Vagina (tissue), 2 donors: ENCODE measurements at regions not wholly inside any gene's neighbourhood (a gene's known extent, or its start where the extent isn't known, plus 50 kb on each side); places are given as distances from the start of the nearest gene placed in this dataset.

Experiments used
- DNase-seq, 2 donors: peaks; one replicate each; pipeline ENCODE4 v3.0.0-alpha.2; 2017; ENCODE audit errors: extremely low spot score in 2 of 2
- H3K27ac ChIP-seq: fragments of 200-600 bp; sonication (generic); one replicate; pipeline ENCODE4 v1.5.1; 2019
- H3K27me3 ChIP-seq: fragments of 200-600 bp; sonication (generic); one replicate; pipeline ENCODE4 v1.5.1; 2019
- H3K36me3 ChIP-seq, 2 donors: fragments of 200-600 bp; sonication (generic); one replicate each; pipeline ENCODE4 v1.5.1; 2017 to 2019
- H3K4me1 ChIP-seq: fragments of 200-600 bp; sonication (generic); one replicate; pipeline ENCODE4 v1.5.1; 2019
- H3K4me3 ChIP-seq, 2 donors: fragments of 200-600 bp; sonication (generic); 1 replicate in 1 of 2; 2 replicates in 1 of 2; pipeline ENCODE4 v1.5.1; 2016 to 2019
- H3K9me3 ChIP-seq: fragments of 200-600 bp; sonication (generic); one replicate; pipeline ENCODE4 v1.5.1; 2019
- CTCF ChIP-seq, 3 experiments: fragments of 450-650 bp in 2 of 3; fragments of 200-600 bp in 1 of 3; sonication (generic) in 1 of 3; IDR thresholded peaks; one replicate each; pipeline ENCODE4 v1.5.1; 2017 to 2019; ENCODE audit warnings: antibody characterized with exemption in 3 of 3, mild to moderate bottlenecking in 2 of 3, moderate library complexity in 2 of 3
- POLR2A ChIP-seq, 2 donors: fragments of 450-650 bp; IDR thresholded peaks; one replicate each; pipeline ENCODE4 v1.6.1; 2017; ENCODE audit warnings: antibody characterized with exemption in 2 of 2, mild to moderate bottlenecking in 2 of 2, moderate library complexity in 2 of 2
- POLR2AphosphoS5 ChIP-seq, 2 donors: sonication (generic); formaldehyde crosslinking; IDR thresholded peaks; one replicate each; pipeline ENCODE4 v1.9.0; 2017; ENCODE audit warnings: antibody characterized with exemption in 2 of 2, mild to moderate bottlenecking in 2 of 2, low read depth in 1 of 2; ENCODE audit not compliant: insufficient read depth in 1 of 2
- intact Hi-C: fragments of 100-400 bp; cut with DNase I; formaldehyde crosslinking; loops from one replicate; pipeline ENCODE4 v1.15.1; 2023

DNA sequence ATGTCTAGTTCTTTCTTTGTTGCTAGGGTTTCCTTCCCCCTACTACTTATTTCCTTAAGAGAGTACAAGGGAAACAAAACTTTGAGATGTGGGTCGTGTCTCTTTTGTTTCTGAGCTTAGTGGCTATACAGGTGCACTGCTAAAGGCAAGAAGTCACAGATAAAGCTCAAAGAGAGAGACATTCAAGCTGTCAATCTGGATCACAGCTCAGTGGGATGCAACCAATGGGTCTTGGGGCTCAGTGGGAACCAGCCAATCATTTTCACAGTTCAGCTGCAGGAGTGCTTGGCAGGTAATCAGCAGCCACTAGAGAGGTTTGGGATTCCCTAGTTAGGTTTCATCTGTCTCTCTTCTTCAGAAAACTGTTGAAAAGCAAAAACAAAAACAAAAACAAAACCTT, 135.4 kb upstream of the SGCD start:
- H3K27ac ChIP-seq, result no peak overlapping the region
- no peaks in the 10 kb centered on the region for H3K4me1 ChIP-seq
- DNase-seq, result no peak
- intact Hi-C loops, result no loop called here
- TF ChIP-seq POLR2AphosphoS5 (IDR thresholded peaks at IDR 0.05; ENCODE audit: insufficient read depth in 1 of 2, low read depth in 1 of 2) (no peak), POLR2A (IDR thresholded peaks at IDR 0.05) (no peak), CTCF (IDR thresholded peaks at IDR 0.05) (no peak)
- H3K9me3 ChIP-seq, result no peaks in the 10 kb centered on the region
- H3K4me3 ChIP-seq, result no peak overlapping the region
- H3K36me3 ChIP-seq, result no peaks in the 10 kb centered on the region
- H3K27me3 ChIP-seq, result no peaks in the 10 kb centered on the region

DNA sequence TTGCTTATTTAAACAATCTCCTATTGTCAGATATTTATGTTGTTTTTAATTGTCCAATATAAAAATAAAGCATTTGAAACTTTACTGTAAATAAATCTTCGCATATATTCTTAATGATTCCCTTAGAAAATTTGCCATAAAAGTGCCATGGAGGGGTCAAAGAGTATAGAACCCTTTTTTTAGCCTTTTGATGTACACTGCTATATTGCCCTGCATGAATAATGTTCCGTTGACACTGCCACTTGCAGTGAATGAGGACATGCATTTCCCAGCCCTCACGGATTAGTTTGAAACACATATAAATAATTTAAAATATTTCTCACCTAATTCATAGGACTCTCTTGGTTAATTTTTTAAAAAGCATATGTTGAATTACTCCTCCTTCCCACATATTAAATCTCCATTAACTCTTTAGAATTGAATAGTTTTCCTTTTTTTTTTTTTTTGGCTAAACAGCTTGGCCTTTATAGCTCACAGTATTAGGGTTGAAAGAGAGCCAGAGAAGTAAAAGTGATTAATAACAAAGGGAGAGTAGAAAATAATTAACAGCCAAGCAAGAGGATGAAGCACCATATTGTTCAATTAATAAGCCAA, 129.8 kb upstream of the SGCD start:
- no peak for DNase-seq
- no peak for TF ChIP-seq POLR2A (IDR thresholded peaks at IDR 0.05)
- no peak for TF ChIP-seq CTCF (IDR thresholded peaks at IDR 0.05)
- TF ChIP-seq POLR2AphosphoS5 (IDR thresholded peaks at IDR 0.05; ENCODE audit: insufficient read depth in 1 of 2, low read depth in 1 of 2), result no peak

DNA sequence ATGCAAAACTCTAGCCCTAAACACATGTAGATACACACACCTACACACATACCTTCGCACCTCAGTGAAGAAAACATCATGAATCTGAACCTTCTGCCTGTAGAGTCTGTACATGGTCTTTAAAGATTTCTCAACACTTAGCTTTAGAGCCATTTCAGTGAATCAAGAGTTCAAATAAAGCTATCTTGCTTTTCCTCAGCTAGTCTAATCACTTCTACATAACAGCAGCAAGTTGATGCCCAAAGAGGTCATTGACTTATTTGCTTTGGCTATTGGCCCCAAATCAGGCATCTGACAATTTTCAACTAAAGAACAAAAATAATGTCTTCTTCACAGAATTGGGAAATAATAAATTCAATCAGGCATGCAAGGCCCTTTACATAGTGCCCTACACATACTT, 127.9 kb upstream of the SGCD start:
- intact Hi-C loops, result no loop called here
- DNase-seq, result no peak
- no peak overlapping the region for H3K27ac ChIP-seq
- H3K4me1 ChIP-seq, result no peaks in the 10 kb centered on the region
- TF ChIP-seq CTCF (IDR thresholded peaks at IDR 0.05) (no peak), POLR2AphosphoS5 (IDR thresholded peaks at IDR 0.05; ENCODE audit: insufficient read depth in 1 of 2, low read depth in 1 of 2) (no peak), POLR2A (IDR thresholded peaks at IDR 0.05) (no peak)
- H3K4me3 ChIP-seq, result no peak overlapping the region
- H3K27me3 ChIP-seq, result no peaks in the 10 kb centered on the region
- H3K9me3 ChIP-seq, result no peaks in the 10 kb centered on the region
- H3K36me3 ChIP-seq, result no peaks in the 10 kb centered on the region

More for the DNA sequence above, 129.8 kb upstream of the SGCD start:
- intact Hi-C loops, result no loop called here
- Histone ChIP-seq H3K4me1 (no peaks in the 10 kb centered on the region), H3K36me3 (no peaks in the 10 kb centered on the region), H3K27me3 (no peaks in the 10 kb centered on the region), H3K9me3 (no peaks in the 10 kb centered on the region), H3K4me3 (no peak overlapping the region), H3K27ac (no peak overlapping the region)

DNA sequence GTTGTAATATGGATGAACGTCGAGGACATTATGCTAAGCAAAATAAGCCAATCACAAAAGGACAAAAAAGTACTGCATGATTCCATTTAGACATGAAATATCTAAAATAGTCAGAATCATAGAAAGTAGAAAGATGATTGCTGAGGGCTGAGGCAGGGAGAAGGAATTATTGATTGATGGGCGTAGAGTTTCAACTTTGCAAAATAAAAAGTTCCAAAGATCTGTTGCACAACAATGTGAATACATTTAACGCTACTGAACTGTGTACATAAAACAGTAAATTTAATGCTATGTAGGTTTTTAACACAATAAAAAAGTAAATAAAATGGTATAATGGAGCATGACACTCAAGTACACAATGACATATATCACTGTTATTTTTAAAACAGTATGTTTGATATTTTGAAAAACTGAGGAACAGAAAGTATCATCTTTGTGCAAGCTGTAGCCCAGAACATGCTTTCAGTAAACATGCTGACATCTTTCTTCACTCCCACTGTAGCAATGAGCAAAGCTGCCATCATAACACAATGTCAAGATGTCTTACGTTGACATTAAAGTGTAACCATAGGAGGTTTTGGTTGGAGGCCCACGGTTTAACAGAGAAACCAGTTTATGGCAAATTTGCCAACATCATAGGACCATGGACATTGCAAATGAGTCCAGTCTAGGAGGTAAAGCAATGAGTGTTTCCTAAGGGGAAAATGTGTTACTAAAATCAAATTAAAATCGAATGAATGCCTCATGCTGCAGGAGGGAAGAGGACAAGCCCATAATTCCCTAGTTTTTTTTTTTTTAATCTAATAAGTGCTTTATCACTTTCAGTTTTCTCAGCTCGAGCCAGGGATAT, 125.8 kb upstream of the SGCD start:
- intact Hi-C loops, result no loop called here
- no peak overlapping the region for H3K4me3 ChIP-seq
- DNase-seq, result no peak
- no peak overlapping the region for H3K27ac ChIP-seq
- H3K36me3 ChIP-seq, result no peaks in the 10 kb centered on the region
- no peaks in the 10 kb centered on the region for H3K4me1 ChIP-seq
- TF ChIP-seq POLR2AphosphoS5 (IDR thresholded peaks at IDR 0.05; ENCODE audit: insufficient read depth in 1 of 2, low read depth in 1 of 2) (no peak), POLR2A (IDR thresholded peaks at IDR 0.05) (no peak), CTCF (IDR thresholded peaks at IDR 0.05) (no peak)
- no peaks in the 10 kb centered on the region for H3K9me3 ChIP-seq
- no peaks in the 10 kb centered on the region for H3K27me3 ChIP-seq
